Inflammatory macrophage (primary cell): ENCODE measurements at regions not wholly inside any gene's neighbourhood (a gene's known extent, or its start where the extent isn't known, plus 50 kb on each side); places are given as distances from the start of the nearest gene placed in this dataset.

Experiments
- DNase-seq, 2 donors: peaks; one replicate each; pipeline ENCODE4 v3.0.0-alpha.2; 2020 to 2022

- no peak for DNase-seq
These were observed 305.7 kb upstream of the MYT1L start for GRCh38 chr2:2636813-2637212.

DNA sequence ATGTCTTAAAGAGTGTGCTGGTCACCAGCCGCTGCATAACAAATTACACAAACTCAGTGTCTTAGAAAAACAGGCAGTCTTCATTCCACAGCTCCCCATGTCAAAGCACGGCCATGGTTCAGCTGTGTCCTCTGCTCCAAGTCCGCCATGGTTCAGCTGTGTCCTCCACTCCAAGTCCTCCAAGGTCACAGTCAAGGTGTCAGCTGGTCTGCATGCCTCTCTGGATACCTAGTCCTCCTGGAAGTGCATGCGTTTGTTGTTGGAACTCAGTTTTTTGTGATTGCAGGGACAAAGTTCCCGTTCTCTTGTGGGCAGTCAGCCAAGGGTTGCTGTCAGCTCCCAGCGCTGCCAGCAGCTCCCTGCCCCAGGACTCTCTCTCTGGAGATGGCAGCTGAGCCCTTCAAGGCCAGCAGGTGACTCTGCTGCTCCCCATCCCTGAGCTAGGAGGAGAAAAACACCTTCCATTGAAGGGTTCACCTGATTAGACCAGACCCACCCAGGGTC, 304.0 kb upstream of the MYT1L start:
- DNase-seq, result no peak

DNA sequence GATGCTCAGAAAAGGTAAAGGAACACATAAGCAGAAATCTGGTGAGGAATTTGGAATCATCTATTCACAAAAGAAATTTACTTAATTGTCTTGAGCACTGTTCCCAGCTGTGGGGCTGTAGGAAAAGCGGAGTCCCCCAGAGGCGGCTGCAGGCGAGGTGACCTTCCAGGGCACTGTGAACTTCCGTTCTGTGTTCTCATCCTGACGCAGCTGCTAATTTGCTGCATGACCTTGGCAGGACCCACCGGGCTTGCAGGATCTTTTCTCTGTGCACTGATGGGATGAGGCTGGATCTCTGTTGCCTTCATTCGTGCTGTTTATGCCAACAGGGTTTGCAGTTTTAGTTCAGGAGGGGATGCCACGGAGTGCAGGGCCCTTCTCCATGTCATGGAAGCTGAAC, 301.9 kb upstream of the MYT1L start:
- no peak for DNase-seq

DNA sequence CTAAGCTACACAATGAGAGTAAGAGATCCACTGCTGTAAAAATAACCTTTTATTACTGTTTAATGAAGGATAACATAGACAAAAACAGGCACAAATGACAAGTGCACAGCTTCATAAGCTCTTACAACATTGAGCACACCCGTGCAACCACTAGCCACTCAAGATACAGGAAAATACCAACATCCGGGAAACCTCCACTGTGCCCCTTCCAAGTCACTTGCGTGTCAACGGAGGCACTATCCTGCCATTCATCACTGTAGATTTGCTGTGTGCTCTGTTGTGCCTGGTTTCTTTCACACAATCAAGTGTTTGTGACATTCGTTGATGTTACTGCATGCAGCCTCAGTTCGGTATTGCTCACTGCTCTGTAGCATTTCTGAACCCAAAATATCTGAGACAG, 292.9 kb upstream of the MYT1L start:
- no peak for DNase-seq

GRCh38 chr2:2621855-2622254, 290.8 kb upstream of the MYT1L start:
- DNase-seq, result peak in 1 of 2 donors; percentile 45

DNA sequence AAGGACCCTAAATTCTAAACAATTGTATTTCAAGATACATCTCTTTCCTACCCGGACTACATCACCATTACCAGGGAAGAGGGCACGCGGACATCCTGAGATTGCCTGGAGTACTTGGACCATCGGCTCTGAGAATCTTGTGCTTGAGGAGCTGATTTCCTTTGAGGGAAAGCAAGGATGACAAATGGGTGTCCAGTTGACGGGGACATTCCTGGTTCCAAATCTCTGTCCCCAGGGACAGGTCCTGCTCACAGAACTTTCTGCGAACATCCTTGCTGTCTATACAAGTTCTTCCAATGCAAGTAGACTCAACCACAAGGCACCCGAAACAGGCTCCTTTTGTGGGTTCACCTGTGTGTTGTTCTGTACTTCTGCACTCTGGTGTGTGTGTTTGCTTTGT, 289.5 kb upstream of the MYT1L start:
- DNase-seq, result no peak

DNA sequence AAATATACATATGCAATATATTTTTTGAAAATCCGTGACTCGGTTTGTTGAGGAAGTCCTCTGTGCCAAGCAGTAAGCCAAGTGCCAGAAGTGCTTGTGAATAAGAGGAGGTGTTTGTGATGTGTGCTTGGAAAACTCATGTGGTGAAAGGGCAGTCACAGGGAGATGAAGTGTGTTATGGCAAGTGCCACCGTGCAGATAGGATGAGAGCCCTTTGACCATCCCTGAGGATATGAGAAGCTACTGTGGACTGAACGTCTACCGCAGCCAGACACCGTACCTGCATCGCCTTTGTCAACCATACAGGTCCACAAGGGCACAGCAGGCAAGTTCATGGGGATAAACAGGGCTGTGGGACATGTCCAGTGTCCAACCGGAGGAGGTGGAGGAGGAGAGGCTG, 288.9 kb upstream of the MYT1L start:
- no peak for DNase-seq

- DNase-seq, result no peak
These were observed 283.4 kb upstream of the MYT1L start for GRCh38 chr2:2614452-2614851.

- peak; percentile 91 to 92 for DNase-seq
These were observed 282.5 kb upstream of the MYT1L start for GRCh38 chr2:2613279-2614199.

GRCh38 chr2:2610751-2611150, 279.7 kb upstream of the MYT1L start:
- no peak for DNase-seq

DNA sequence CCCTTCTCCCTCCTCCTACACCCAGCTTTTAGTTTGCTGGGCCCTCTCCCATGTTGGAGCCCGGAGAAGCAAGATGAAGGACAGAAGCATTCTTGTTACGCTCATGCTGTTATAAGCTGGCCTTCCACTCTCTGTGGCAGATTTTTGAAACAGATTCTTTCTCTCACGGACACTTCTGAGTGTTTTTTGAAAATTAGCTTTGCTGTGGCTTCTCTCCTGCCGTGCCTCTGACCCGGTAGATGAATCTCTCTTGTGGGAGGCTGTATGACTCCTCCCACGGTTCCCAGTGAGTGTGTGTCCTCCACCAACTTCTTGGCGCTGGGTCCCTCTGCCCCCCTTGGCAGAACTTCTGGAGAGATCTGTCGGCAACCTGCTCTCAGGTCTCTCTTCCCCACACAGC, 269.3 kb upstream of the MYT1L start:
- DNase-seq, result no peak

GRCh38 chr2:2599441-2599840, 268.4 kb upstream of the MYT1L start:
- no peak for DNase-seq

DNA sequence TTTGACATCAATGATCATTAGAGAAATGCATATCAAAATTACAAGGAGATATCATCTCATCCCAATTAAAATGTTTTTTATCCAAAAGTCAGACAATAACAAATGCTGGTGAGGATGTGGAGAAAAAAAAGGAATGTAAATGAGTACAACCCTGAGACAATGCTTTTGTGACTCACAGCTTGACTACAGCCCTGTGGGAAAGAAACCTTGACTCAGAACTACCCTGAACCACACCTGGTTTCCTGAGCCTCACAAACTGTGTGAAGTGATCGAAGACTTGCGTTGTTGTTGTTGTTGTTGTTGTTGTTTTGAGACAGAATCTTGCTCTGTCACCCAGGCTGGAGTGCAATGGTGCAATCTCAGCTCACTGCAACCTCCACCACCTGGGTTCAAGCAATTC, 266.6 kb upstream of the MYT1L start:
- no peak for DNase-seq

DNA sequence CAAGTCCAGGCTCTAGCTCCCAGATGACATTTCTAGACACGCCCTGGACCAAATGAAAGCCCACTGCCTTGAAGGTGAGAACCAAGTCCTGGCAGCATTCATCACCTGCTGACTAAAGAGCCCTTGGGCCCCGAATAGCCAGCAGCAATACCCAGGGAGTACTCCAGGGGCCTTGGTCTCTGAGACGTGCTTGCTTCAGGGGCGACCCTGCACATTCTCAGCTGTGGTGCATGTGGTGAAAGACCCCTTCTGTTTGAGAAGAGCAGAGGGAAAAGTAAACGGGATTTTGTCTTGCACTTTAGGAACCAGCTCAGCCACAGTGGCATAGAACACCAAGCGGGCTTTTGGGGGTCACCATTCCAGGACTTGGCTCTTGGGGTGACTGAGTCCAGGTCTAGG, 260.5 kb upstream of the MYT1L start:
- no peak for DNase-seq

GRCh38 chr2:2590841-2591541, 259.9 kb upstream of the MYT1L start:
- DNase-seq, result no peak

GRCh38 chr2:2590141-2590540, 259.1 kb upstream of the MYT1L start:
- DNase-seq, result no peak

- DNase-seq, result no peak
These were observed 257.7 kb upstream of the MYT1L start for GRCh38 chr2:2588777-2589176.

GRCh38 chr2:2587354-2587753, 256.3 kb upstream of the MYT1L start:
- no peak for DNase-seq

- no peak for DNase-seq
These were observed 255.9 kb upstream of the MYT1L start for GRCh38 chr2:2586931-2587330.

DNA sequence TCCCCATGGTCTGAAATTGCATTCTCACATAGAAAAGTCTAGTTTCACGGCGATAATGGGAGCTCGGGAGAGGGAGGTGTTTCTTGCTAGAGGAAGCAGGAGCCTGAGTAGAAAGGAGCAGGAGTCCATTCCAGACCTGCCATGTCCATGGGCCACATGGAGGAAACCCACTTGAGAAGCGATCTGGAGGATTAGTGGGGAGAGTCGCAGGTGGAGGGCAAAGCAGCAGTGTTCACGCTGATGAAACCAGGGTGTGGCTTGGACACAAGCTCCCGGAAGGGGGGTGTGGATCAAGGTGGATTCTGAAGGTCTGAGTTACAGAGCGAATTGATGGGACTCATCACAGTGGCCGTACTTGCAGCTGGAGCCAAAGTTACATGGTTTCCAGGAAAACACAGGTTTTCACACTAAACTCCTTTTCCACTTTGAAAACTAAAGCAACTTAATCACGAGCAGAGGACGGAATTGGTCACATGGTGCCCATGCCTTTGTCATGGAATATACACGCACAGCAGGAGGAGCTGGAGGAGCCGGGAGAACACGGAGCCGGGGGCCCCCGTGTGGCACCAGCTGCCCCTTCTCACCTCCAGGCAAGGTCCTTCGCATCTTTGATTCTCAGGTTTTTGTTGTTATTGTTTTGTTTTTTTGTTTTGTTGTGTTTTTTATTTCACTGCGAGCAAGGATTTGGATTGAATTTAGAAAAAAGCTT, 255.1 kb upstream of the MYT1L start:
- no peak for DNase-seq

DNA sequence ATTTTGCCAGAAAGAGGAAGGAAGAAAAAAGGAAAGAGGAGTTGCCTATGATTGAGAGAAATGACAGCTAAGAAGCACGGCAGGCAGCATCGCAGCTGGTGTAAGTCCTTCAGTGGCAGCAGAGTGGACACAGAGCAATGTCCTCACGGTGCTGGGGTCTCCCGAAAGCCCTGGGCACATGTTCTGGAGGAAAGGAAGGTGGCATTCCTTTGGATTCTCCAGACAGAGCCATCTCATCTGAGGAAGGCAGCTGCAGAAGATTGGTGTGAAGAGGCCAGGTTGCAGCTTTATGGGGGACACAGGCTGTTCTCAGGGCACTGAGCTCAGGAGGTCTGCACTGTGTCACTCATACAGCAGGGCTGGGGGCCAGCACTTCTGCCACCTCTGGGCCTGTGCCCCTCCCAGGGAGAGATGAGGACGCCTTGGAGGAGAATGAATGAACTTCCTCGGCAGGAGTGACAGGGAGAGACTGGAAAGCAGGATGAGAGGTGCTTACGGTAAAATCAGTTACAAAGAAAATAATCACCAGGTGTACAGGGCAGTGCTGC, 252.0 kb upstream of the MYT1L start:
- DNase-seq, result no peak

GRCh38 chr2:2581331-2582159, 250.5 kb upstream of the MYT1L start:
- DNase-seq, result no peak
